Keratinocyte (primary cell): ENCODE measurements at regions not wholly inside any gene's neighbourhood (a gene's known extent, or its start where the extent isn't known, plus 50 kb on each side); places are given as distances from the start of the nearest gene placed in this dataset.

Experiments
- CTCF ChIP-seq, 3 experiments: IDR thresholded peaks in 1 of 3; conservative IDR thresholded peaks in 1 of 3; optimal IDR thresholded peaks in 1 of 3; 2 replicates in 2 of 3; 3 replicates in 1 of 3; pipeline versions ENCODE3 to v1.5.1; 2011; ENCODE audit warnings: low read length in 3 of 3, mild to moderate bottlenecking in 3 of 3, moderate library complexity in 2 of 3, control low read depth in 1 of 3, inconsistent platforms in 1 of 3; ENCODE audit not compliant: insufficient read depth in 2 of 3; ENCODE audit errors: extremely low read depth in 1 of 3
- EZH2 ChIP-seq: IDR thresholded peaks from one replicate; pipeline ENCODE4 v1.6.1; 2012; ENCODE audit warnings: inconsistent platforms, mild to moderate bottlenecking, low read length, moderate library complexity

DNA sequence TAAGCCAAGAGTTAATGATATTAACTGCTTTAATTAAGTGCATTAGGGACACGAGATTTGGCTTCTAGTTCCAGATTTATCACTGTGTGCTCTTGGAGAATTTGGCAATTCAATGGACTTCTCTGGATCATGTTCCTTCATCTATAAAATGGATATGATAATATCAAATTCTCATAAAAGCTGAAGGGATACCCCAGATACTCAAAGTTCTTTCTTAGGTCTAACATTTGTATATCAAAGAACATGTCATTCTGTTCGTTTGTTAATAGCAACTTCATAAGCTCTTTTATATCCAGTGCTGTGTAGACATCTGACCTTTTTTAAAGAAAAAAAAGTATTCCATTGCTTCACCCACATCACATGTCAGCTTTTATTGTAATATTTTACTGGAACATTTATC, 54.6 kb upstream of the HDAC9 start:
- TF ChIP-seq EZH2: no peak
- no peak for TF ChIP-seq CTCF (optimal IDR thresholded peaks at IDR 0.05 in 1 of 3, IDR thresholded peaks at IDR 0.05 in 1 of 3, conservative IDR thresholded peaks at IDR 0.05 in 1 of 3; ENCODE audit: extremely low read depth in 1 of 3, insufficient read depth in 2 of 3, low read length in 3 of 3)
